Cardiac muscle cell (in vitro differentiated cells and primary cell): ENCODE measurements at regions not wholly inside any gene's neighbourhood (a gene's known extent, or its start where the extent isn't known, plus 50 kb on each side); places are given as distances from the start of the nearest gene placed in this dataset.

Experiments used
- DNase-seq, 2 donors: peaks; one replicate each; pipeline versions ENCODE4 v3.0.0 to v3.0.0-alpha.2; 2010 to 2017; ENCODE audit warnings: low read depth in 1 of 2, low spot score in 1 of 2
- H3K27ac ChIP-seq: fragments of 200-600 bp; sonication (generic); 2 replicates; pipeline ENCODE4 v1.5.1; 2016
- H3K27me3 ChIP-seq: fragments of 200-600 bp; sonication (generic); 2 replicates; pipeline ENCODE4 v1.6.0; 2016; ENCODE audit warnings: control low read depth
- H3K36me3 ChIP-seq: fragments of 200-600 bp; sonication (generic); 2 replicates; pipeline ENCODE4 v1.5.1; 2016; ENCODE audit warnings: control low read depth
- H3K4me1 ChIP-seq: fragments of 200-600 bp; sonication (generic); 2 replicates; pipeline ENCODE4 v1.8.1; 2017; ENCODE audit warnings: low read depth, mild to moderate bottlenecking, mixed run types
- H3K4me3 ChIP-seq: fragments of 200-600 bp; sonication (generic); 2 replicates; pipeline ENCODE4 v1.5.1; 2016; ENCODE audit warnings: mild to moderate bottlenecking
- H3K9me3 ChIP-seq: fragments of 200-600 bp; sonication (generic); 2 replicates; pipeline ENCODE4 v1.5.1; 2017; ENCODE audit warnings: low read depth, mild to moderate bottlenecking, control low read depth
- TF ChIP-seq, protein P1 (sequence below): IDR thresholded peaks from 2 replicates; pipeline ENCODE4 v1.5.1; 2012; ENCODE audit warnings: low read depth, mild to moderate bottlenecking, low read length

DNA sequence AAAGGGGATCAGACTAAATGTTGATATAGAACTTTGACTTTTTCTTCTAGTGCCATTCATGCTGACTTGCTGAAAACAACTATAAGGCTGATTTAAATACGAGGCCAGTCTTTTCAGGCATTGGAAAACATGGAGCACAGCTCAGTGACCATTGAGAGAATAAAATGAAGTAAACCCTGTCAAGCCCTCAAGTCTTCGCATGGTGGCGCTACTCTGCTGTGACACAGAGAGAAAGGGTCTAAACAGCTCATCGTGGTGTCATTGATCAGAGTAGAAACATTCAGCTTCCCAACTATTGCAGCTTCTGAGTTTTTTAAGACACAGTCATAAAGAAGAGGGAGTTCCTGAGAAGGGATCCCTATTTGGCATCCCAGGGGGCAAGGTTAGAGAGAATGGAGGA lies 716.2 kb downstream of the DIPK2A start:
- H3K9me3 ChIP-seq, result no peaks in the 10 kb centered on the region
- H3K4me1 ChIP-seq, result no peaks in the 10 kb centered on the region
- no peaks in the 10 kb centered on the region for H3K27me3 ChIP-seq
- peak in 1 of 2 donors; percentile 18 for DNase-seq
- no peaks in the 10 kb centered on the region for H3K36me3 ChIP-seq
- no peak overlapping the region for H3K4me3 ChIP-seq
- no peak overlapping the region for H3K27ac ChIP-seq
- TF ChIP-seq, protein P1, sequence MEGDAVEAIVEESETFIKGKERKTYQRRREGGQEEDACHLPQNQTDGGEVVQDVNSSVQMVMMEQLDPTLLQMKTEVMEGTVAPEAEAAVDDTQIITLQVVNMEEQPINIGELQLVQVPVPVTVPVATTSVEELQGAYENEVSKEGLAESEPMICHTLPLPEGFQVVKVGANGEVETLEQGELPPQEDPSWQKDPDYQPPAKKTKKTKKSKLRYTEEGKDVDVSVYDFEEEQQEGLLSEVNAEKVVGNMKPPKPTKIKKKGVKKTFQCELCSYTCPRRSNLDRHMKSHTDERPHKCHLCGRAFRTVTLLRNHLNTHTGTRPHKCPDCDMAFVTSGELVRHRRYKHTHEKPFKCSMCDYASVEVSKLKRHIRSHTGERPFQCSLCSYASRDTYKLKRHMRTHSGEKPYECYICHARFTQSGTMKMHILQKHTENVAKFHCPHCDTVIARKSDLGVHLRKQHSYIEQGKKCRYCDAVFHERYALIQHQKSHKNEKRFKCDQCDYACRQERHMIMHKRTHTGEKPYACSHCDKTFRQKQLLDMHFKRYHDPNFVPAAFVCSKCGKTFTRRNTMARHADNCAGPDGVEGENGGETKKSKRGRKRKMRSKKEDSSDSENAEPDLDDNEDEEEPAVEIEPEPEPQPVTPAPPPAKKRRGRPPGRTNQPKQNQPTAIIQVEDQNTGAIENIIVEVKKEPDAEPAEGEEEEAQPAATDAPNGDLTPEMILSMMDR, result peak; percentile 20

DNA sequence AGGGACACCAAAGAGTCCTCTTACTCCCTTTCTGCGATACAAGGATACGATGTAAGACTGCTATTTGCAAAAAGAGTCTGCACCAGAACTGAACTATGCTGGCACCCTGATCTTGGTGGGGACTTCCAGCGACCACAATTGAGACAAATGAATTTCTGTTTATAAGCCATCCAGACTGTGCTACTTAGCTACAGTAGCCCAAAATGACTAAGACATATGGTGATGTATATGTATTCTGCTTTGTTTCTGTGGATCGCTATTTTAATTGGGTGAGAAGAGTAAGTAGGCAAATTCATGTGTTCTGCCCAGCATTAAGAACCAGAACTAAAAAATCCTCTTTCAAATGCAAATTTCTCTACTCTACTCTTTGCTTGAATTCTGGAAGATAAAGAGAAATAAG lies 720.9 kb downstream of the DIPK2A start:
- H3K27me3 ChIP-seq, result no peaks in the 10 kb centered on the region
- no peaks in the 10 kb centered on the region for H3K4me1 ChIP-seq
- DNase-seq, result no peak
- no peak overlapping the region for H3K4me3 ChIP-seq
- no peaks in the 10 kb centered on the region for H3K9me3 ChIP-seq
- TF ChIP-seq, protein P1, result no peak
- no peaks in the 10 kb centered on the region for H3K36me3 ChIP-seq
- no peak overlapping the region for H3K27ac ChIP-seq

DNA sequence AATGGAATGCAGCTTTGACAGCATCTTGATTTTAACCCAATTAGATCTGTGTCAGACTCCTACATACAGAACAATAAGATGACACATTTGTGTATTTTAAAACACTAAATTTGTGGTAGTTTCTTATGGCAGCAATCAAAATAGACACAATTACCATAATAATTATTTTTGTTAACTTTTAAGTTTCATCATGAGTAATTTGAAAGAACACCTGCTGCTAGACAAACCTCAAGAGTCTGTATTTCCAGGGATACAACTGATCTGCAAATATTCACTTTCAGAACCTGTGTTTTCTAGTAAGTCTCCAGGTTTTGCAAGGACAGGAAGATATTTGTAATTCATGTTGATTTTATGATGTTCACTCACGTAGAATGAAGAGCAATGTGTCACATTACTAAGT lies 736.8 kb downstream of the DIPK2A start:
- TF ChIP-seq, protein P1, result no peak
- Histone ChIP-seq H3K4me3 (no peak overlapping the region), H3K4me1 (no peaks in the 10 kb centered on the region), H3K27me3 (no peaks in the 10 kb centered on the region), H3K9me3 (no peaks in the 10 kb centered on the region), H3K36me3 (no peaks in the 10 kb centered on the region), H3K27ac (no peak overlapping the region)
- no peak for DNase-seq

DNA sequence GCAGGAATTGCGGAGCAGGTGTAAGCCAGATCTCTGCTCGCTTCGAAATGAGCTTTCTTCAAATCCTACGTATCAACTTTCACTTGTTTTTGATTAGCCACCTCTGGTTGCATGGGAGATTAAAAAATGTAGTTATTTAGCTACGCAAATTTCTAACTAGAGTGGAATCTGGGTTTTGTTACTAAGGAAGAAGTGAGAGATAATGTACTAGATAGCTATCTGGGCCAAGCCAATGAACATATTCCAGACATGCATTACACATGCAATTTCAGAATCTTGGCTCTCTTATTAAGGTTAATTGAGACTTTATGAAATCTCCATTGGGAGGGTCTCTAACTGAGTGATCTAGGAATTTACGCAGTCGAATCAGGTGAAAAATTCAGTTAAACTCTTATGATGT lies 765.7 kb downstream of the DIPK2A start:
- TF ChIP-seq, protein P1, result no peak
- Histone ChIP-seq H3K4me1 (no peaks in the 10 kb centered on the region), H3K36me3 (no peaks in the 10 kb centered on the region), H3K27ac (no peak overlapping the region), H3K27me3 (no peaks in the 10 kb centered on the region), H3K9me3 (no peaks in the 10 kb centered on the region), H3K4me3 (no peak overlapping the region)
- no peak for DNase-seq

DNA sequence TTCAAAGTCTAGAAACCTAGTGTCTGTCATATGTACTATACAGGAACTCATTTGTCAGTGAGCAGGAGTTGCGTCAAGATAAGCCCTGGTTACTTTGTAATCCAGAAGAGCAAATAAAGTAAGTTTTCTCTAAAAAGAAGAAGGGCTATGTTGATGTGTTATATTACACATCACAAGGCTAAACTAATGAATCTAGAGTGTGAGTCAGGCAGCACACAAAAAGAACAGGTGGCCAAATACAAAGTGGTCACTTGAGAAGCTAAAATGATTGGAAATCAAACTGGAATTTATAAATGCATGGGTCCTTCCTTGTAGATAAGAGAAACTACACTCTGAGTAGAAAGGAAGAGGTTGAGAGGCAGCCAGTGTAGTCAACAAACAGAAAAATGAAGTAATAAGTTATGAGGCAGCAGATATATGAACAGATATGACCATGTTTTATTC lies 771.6 kb downstream of the DIPK2A start:
- Histone ChIP-seq H3K36me3 (no peaks in the 10 kb centered on the region), H3K4me3 (no peak overlapping the region), H3K4me1 (peaks cover 16% of the 10 kb centered on the region), H3K9me3 (no peaks in the 10 kb centered on the region), H3K27ac (no peak overlapping the region), H3K27me3 (no peaks in the 10 kb centered on the region)
- DNase-seq, result no peak
- TF ChIP-seq, protein P1, result no peak

DNA sequence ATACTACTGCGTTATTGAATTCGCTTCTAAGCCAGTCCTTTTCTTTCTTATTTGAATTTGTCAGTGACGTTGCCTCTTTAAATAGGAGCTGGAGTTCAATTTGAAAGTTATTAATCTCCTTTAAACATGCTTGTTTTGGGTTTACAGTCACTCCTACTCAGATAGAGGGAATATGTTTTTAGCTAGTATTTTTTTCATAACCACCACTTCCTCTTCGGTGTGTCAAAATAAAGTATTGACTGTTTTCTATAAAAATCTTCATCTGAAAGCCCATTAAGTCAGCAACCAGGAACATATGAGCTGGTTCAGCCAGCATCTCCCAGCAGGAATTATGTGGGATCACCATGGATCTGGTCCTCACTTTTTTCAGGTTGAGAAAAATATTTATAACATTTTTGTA lies 772.9 kb downstream of the DIPK2A start:
- Histone ChIP-seq H3K36me3 (no peaks in the 10 kb centered on the region), H3K27ac (no peak overlapping the region), H3K4me3 (no peak overlapping the region), H3K27me3 (no peaks in the 10 kb centered on the region), H3K9me3 (no peaks in the 10 kb centered on the region), H3K4me1 (peaks cover 18% of the 10 kb centered on the region)
- TF ChIP-seq, protein P1, result no peak
- no peak for DNase-seq
